ENCODE measurements at regions not wholly inside any gene's neighbourhood (a gene's known extent, or its start where the extent isn't known, plus 50 kb on each side); places are given as distances from the start of the nearest gene placed in this dataset.

DNA sequence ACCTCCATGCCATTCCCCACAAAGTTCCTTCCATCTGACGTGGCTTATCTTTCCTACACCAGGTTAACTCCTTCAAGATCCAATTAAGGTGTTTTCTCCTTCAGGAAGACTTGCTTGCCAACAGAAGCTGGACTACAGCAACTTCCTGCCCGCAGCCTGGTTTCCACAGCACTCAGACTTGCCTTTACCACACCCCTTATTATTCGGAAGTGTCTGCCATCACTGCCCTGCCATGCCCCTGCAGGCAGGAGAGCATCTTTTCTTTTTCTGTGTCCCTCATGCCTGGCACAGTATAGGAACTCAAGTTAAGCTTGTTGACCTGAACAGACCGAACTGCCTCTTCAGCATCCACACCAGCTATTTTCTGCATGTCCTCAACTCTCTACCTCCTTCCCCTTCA lies 168.0 kb downstream of the FOXO1 start:
- DNase-seq (ENCODE audit: low read depth) = no peak

DNA sequence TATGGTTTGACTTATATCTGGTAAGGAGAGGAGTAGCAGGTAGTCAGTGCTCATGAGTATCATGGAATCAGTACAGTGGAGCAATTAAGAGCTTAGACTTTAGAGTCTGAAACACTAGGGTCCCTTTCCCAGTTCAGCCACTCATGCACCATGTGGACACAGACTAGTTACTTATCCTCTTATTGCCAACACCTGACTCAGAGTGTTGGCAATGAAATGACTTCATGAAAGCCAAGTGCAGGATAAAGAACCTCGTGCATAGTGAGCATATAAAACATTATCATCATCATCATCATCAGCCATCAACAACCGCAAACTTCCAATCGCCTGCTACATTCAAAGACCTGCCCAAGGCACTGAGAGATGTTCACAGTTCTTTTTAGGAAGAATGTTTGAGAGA lies 164.2 kb downstream of the FOXO1 start:
- no peak for DNase-seq (ENCODE audit: low read depth)

DNA sequence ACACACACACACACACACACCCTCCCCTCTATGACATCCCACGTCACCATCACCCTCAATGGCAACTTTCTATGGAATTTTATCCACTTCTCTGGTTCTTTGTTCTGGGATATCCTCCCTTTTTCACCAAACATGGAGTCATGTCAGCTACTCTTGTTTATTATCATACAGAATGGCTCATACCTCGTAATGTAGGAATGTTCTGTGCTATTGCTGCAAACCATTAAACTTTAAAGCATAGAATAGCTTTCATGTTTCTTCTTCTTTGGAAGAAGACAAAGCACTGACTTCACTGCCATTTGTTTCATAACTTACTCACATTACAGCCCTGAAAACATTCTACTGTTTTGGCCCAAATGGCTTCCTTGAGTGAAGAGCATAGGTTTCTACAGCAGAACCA lies 163.4 kb downstream of the FOXO1 start:
- DNase-seq (ENCODE audit: low read depth) = no peak

DNA sequence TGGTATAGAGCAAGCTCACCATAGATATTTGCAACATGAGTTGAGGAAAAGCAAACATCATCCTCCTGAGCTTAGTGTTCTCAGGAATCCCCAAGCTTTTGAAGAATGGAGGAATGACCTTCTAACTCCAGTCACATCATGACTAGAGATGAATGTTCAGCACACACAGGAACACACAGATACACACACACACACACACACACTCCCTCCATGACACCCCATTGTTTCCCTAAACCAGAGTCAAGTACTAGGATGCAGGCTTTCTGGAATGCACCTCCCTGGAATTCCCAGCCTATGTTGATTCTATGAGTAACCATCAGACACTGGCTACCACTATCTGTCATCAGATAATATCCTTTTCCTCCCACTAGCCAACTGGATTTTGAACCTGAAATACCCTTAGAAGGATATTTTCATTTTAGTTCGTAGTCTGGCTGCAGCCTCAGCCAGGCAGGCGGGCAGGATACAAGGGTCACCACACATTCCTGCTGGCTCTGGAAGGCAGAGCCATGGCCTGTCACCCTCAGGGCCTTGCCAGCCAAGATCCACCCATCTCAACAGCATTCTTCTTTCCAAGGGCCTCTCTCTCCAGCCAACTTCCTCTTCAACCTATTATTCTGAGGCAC lies 162.4 kb downstream of the FOXO1 start:
- peak; percentile 95 for DNase-seq (ENCODE audit: low read depth)

DNA sequence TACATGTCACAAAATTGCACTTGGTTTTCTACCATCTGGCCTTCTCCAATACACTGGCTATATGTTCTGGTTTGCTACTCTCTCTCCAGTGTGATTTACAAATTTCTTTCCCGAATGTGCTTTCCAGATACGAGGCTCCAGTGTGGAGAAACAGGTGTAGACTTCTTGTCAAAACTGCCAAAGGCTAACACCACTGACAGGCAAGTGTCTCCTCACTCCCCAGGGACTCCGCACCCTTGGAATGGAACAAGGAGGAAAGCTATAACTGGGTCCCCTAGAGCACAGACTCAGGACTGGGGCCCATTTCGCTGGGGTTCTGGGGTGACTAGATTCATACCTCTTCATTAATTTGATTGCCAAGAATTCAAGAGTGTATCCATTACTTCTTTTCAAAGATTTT lies 161.8 kb downstream of the FOXO1 start:
- DNase-seq (ENCODE audit: low read depth) = no peak

DNA sequence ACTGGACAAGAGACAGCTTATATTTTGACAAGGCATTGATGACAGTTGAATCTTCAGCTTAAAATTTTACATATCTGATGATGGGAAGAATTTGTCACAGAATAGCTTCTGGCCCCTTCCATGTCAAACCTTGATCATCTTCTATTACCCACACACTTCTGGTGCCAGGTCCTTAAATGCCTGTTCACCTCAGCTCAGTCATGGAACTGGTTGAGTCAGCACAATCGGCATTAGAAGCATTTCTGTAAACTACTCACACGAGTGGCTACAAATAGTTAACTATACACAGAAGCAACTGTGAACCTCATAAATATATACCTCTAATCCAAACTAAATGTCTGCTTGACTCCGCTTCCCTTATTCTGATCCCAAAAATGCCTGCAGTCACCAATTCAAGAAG lies 161.2 kb downstream of the FOXO1 start:
- DNase-seq (ENCODE audit: low read depth) = peak; percentile 61

Data from renal cortical epithelial cell (primary cell).